HepG2 (cell line): ENCODE measurements at regions not wholly inside any gene's neighbourhood (a gene's known extent, or its start where the extent isn't known, plus 50 kb on each side); places are given as distances from the start of the nearest gene placed in this dataset.

Experiments
- ATAC-seq: fragments of 200-7000 bp; cut with Tn5 transposase; 3 replicates; pipeline ENCODE4 v1.9.1; 2020; ENCODE audit warnings: mild to moderate bottlenecking, moderate library complexity
- BruUV-seq: library from RNA; stranded (reverse); fragments of 400-500 nt; replicated peaks from 2 replicates; lab custom pipeline; 2021; lab: Mats Ljungman, UMichigan
- CTCF ChIA-PET: fragments of 300-600 bp; formaldehyde crosslinking; extraction: SDS; loops from one replicate; lab custom pipeline; 2021; ENCODE audit warnings: low total read pairs, inconsistent platforms, low intra/inter-chr PET ratio; lab: Yijun Ruan, JAX
- POLR2A ChIA-PET: fragments of 350-600 bp; sonication (Branson Sonifier 250); formaldehyde crosslinking; loops from one replicate; lab custom pipeline; 2020; ENCODE audit warnings: antibody characterized with exemption, inconsistent platforms; lab: Yijun Ruan, JAX
- DNase-seq: peaks from one replicate; pipeline ENCODE4 v3.0.0-alpha.2; 2015; ENCODE audit warnings: low spot score
- FAIRE-seq: peaks from 3 replicates; lab custom pipeline; 2011; peaks lifted over from hg19 to GRCh38; lab: Jason Lieb, UNC
- H2AFZ ChIP-seq: one replicate; pipeline ENCODE4 v1.6.1; 2011; ENCODE audit warnings: low read length, inconsistent platforms
- H3K27ac ChIP-seq: fragments of 300-600 bp; 3 replicates; pipeline ENCODE4 v1.8.0; 2011; ENCODE audit warnings: mixed run types, mild to moderate bottlenecking, mixed read lengths, low read length, inconsistent platforms; ENCODE audit not compliant: insufficient read depth; ENCODE audit errors: extremely low read length
- H3K27me3 ChIP-seq, 2 experiments: fragments of 200-600 bp in 1 of 2; 2 replicates in 1 of 2; 3 replicates in 1 of 2; pipeline versions ENCODE4 v1.6.0 to v1.8.0; 2011; ENCODE audit warnings: low read length in 2 of 2, mild to moderate bottlenecking in 2 of 2, moderate library complexity in 2 of 2, inconsistent platforms in 1 of 2; ENCODE audit not compliant: insufficient read depth in 2 of 2, control insufficient read depth in 1 of 2
- H3K36me3 ChIP-seq, 2 experiments: fragments of 200-600 bp in 1 of 2; replicated peaks in 1 of 2; 2 replicates in 1 of 2; 3 replicates in 1 of 2; pipeline versions ENCODE4 v1.5.1 to v1.8.0; 2011; ENCODE audit warnings: low read length in 2 of 2, inconsistent platforms in 1 of 2; ENCODE audit not compliant: insufficient read depth in 2 of 2, control insufficient read depth in 1 of 2
- H3K4me1 ChIP-seq: 2 replicates; pipeline ENCODE4 v1.5.1; 2012; ENCODE audit warnings: low read length, inconsistent platforms; ENCODE audit not compliant: insufficient read depth
- H3K4me2 ChIP-seq: 2 replicates; pipeline ENCODE4 v1.6.0; 2011; ENCODE audit warnings: low read depth, low read length, inconsistent platforms
- H3K4me3 ChIP-seq, 3 experiments: fragments of 200-600 bp in 1 of 3; sonication (generic), shearing (Covaris generic) in 1 of 3; replicated peaks in 1 of 3; 2 replicates each; pipeline ENCODE4 v1.5.1; 2011 to 2016; ENCODE audit warnings: low read length in 3 of 3, inconsistent platforms in 2 of 3, low read depth in 2 of 3, mild to moderate bottlenecking in 2 of 3, control low read depth in 1 of 3, mixed read lengths in 1 of 3; ENCODE audit not compliant: insufficient read depth in 1 of 3
- H3K79me2 ChIP-seq: one replicate; pipeline ENCODE4 v1.6.1; 2011; ENCODE audit warnings: low read length, inconsistent platforms; ENCODE audit not compliant: insufficient read depth
- H3K9ac ChIP-seq: 2 replicates; pipeline ENCODE4 v1.6.0; 2011; ENCODE audit warnings: mild to moderate bottlenecking, low read depth, low read length, inconsistent platforms; ENCODE audit not compliant: insufficient read depth
- H3K9me3 ChIP-seq: 2 replicates; pipeline ENCODE4 v1.5.1; 2012; ENCODE audit warnings: mild to moderate bottlenecking, low read length
- H4K20me1 ChIP-seq: 2 replicates; pipeline ENCODE4 v1.6.0; 2011; ENCODE audit warnings: inconsistent platforms, mild to moderate bottlenecking, low read length, moderate library complexity; ENCODE audit not compliant: insufficient read depth
- GFI1 ChIP-seq: sonication (generic); formaldehyde crosslinking; IDR thresholded peaks from 2 replicates; pipeline ENCODE4 v1.5.0; 2020; ENCODE audit warnings: missing genetic modification reagents, mild to moderate bottlenecking, borderline replicate concordance
- HNRNPK ChIP-seq: fragments of 200-400 bp; formaldehyde crosslinking; IDR thresholded peaks from 2 replicates; pipeline ENCODE4 v1.6.1; 2018; ENCODE audit warnings: low read length, low read depth, moderate library complexity, mild to moderate bottlenecking; ENCODE audit not compliant: poor library complexity, severe bottlenecking
- ISL2 ChIP-seq: sonication (generic); formaldehyde crosslinking; IDR thresholded peaks from 2 replicates; pipeline ENCODE4 v1.5.0; 2020; ENCODE audit warnings: missing genetic modification reagents
- KLF9 ChIP-seq: IDR thresholded peaks from 2 replicates; pipeline ENCODE4 v1.6.1; 2016; ENCODE audit warnings: low read depth
- KMT2B ChIP-seq: IDR thresholded peaks from 2 replicates; pipeline ENCODE4 v1.6.1; 2016; ENCODE audit warnings: missing genetic modification reagents, missing compliant biosample characterization
- PHF8 ChIP-seq: sonication (generic); formaldehyde crosslinking; IDR thresholded peaks from 2 replicates; pipeline ENCODE4 v1.5.0; 2020; ENCODE audit warnings: missing genetic modification reagents
- ZNF543 ChIP-seq: sonication (generic); formaldehyde crosslinking; IDR thresholded peaks from 2 replicates; pipeline ENCODE4 v1.4.0; 2020; ENCODE audit warnings: mild to moderate bottlenecking, missing genetic modification reagents
- WGBS: methylation state at CpG from one replicate; pipeline ENCODE4 v1.1.6; 2017; ENCODE audit warnings: low lambda C conversion rate; 5-methylcytosine and 5-hydroxymethylcytosine counted together
- in situ Hi-C: cut with HindIII; loops from 2 replicates; pipeline ENCODE4 v1.10.0; 2017; ENCODE audit warnings: low pct_unique_long_range_greater_than_20kb; ENCODE audit not compliant: extremely low pct_ligation_motif_present
- intact Hi-C: fragments of 100-400 bp; cut with micrococcal nuclease; formaldehyde crosslinking; loops from one replicate; pipeline ENCODE4 v1.10.0; 2022; ENCODE audit not compliant: unreplicated experiment

DNA sequence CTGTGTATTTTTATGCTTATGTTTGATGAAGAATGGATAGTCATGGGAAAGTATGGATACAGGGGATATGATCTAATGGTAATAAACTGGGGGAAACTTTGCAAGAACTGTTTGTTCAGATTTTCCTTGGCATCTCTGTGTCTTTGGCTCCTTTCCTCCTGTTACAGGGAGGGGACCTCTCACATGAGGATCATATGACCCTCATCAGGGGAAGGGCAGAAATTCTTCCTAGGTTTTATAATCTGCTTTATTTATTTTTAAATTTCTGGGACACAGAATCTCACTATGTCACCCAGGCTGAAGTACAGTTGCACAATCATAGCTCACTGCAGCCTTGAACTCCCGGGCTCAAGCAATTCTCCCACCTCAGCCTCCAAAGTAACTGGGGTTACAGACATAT lies 526.5 kb downstream of the CCER1 start:
- Histone ChIP-seq H3K36me3 (no peaks in the 10 kb centered on the region), H3K4me2 (no peak overlapping the region), H3K79me2 (no peaks in the 10 kb centered on the region), H2AFZ (no peak overlapping the region), H3K4me3 (no peak overlapping the region), H3K27me3 (no peaks in the 10 kb centered on the region), H3K27ac (no peak overlapping the region), H4K20me1 (no peaks in the 10 kb centered on the region), H3K9ac (no peak overlapping the region), H3K9me3 (peaks cover 48% of the 10 kb centered on the region), H3K4me1 (no peaks in the 10 kb centered on the region)
- CTCF ChIA-PET = no interaction called here
- POLR2A ChIA-PET = no interaction called here
- FAIRE-seq (no peak), ATAC-seq (no peak), DNase-seq (no peak)
- no TSS peak for BruUV-seq
- intact Hi-C loops (no loop called here), in situ Hi-C loops (no loop called here)
- WGBS = 0% methylated on average over 1 of the region's 1 CpG
- TF ChIP-seq GFI1 (CRISPR knock-in tag) (no peak), ZNF543 (no peak), KMT2B (no peak), PHF8 (CRISPR knock-in tag) (no peak)

DNA sequence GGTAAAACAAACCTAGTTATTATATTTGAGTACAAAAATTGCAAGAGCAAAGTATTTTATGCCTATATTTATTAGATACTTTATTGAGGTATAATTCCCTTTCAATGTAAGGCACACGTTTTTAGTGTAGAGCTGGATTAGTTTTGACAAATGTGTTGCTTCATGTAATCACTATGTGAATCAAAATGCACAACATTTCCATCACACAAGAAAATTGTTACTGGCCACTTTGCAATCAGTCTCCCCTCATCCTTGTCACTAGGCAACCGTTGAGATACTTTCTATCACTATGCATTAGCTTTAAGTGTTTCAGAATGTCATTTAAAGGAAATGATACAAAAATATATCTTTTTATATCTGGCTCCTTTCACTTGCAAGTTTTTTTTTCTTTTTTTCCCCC lies 531.0 kb downstream of the CCER1 start:
- Histone ChIP-seq H3K4me2 (no peak overlapping the region), H3K27me3 (no peaks in the 10 kb centered on the region), H3K9ac (no peak overlapping the region), H3K27ac (no peak overlapping the region), H2AFZ (no peak overlapping the region), H3K4me1 (no peaks in the 10 kb centered on the region), H3K36me3 (no peaks in the 10 kb centered on the region), H3K4me3 (no peak overlapping the region), H3K9me3 (peaks cover 50% of the 10 kb centered on the region), H3K79me2 (no peaks in the 10 kb centered on the region), H4K20me1 (no peaks in the 10 kb centered on the region)
- WGBS = 0% methylated on average over 2 of the region's 2 CpGs
- POLR2A ChIA-PET = no interaction called here
- no TSS peak for BruUV-seq
- ATAC-seq (no peak), FAIRE-seq (no peak), DNase-seq (no peak)
- TF ChIP-seq ISL2 (CRISPR knock-in tag) (no peak), KLF9 (CRISPR knock-in tag) (no peak), HNRNPK (no peak)
- intact Hi-C loops = no loop called here
- in situ Hi-C loops = no loop called here
- CTCF ChIA-PET = no interaction called here
